A549 (cell line): ENCODE measurements at regions not wholly inside any gene's neighbourhood (a gene's known extent, or its start where the extent isn't known, plus 50 kb on each side); places are given as distances from the start of the nearest gene placed in this dataset.

Experiments used
- ATAC-seq, 2 experiments: fragments of 200-7000 bp in 1 of 2; fragments of >200 bp in 1 of 2; cut with Nextera tagmentation in 1 of 2; cut with Tn5 transposase in 1 of 2; 3 replicates each; pipeline versions ENCODE4 v1.8.0 to v1.9.1; 2018 to 2020; ENCODE audit warnings: mild to moderate bottlenecking in 1 of 2, moderate library complexity in 1 of 2
- CTCF ChIA-PET: fragments of 300-600 bp; sonication (Branson Sonifier 250); formaldehyde crosslinking; extraction: SDS; loops from one replicate; lab custom pipeline; 2021; ENCODE audit warnings: antibody characterized with exemption, inconsistent platforms; lab: Yijun Ruan, JAX
- POLR2A ChIA-PET: fragments of 350-600 bp; formaldehyde crosslinking; extraction: SDS; loops from one replicate; lab custom pipeline; 2021; ENCODE audit warnings: antibody characterized with exemption, inconsistent platforms; lab: Yijun Ruan, JAX
- DNase-seq, 2 experiments: peaks; one replicate each; pipeline versions ENCODE4 v3.0.0 to v3.0.0-alpha.2; 2011 to 2016; ENCODE audit warnings: low read depth in 1 of 2, low spot score in 1 of 2
- FAIRE-seq: peaks from 2 replicates; lab custom pipeline; 2011; peaks lifted over from hg19 to GRCh38; lab: Jason Lieb, UNC
- H3K27ac ChIP-seq, 2 experiments: fragments of >200 bp; sonication (Bioruptor Twin); formaldehyde crosslinking; 3 replicates each; pipeline ENCODE4 v1.5.1; 2016 to 2017
- H3K4me1 ChIP-seq: fragments of >200 bp; sonication (Bioruptor Twin); formaldehyde crosslinking; 3 replicates; pipeline ENCODE4 v1.6.1; 2016
- H3K4me2 ChIP-seq: fragments of >200 bp; sonication (Bioruptor Twin); formaldehyde crosslinking; 3 replicates; pipeline ENCODE4 v1.6.1; 2016
- H3K4me3 ChIP-seq: fragments of >200 bp; sonication (Bioruptor Twin); formaldehyde crosslinking; 3 replicates; pipeline ENCODE4 v1.5.1; 2016
- H3K9me3 ChIP-seq: fragments of >200 bp; sonication (Bioruptor Twin); formaldehyde crosslinking; 3 replicates; pipeline ENCODE4 v1.6.1; 2016
- EHMT2 ChIP-seq: fragments of 200-600 bp; sonication (generic); IDR thresholded peaks from 2 replicates; pipeline ENCODE4 v1.6.1; 2016; ENCODE audit warnings: antibody characterized with exemption, low read depth, mild to moderate bottlenecking, moderate library complexity
- ELK1 ChIP-seq: fragments of 150-350 bp; IDR thresholded peaks from 2 replicates; pipeline ENCODE4 v1.6.1; 2014; ENCODE audit warnings: low read depth, mild to moderate bottlenecking, low read length
- EP300 ChIP-seq, 2 experiments: fragments of >200 bp; sonication (Bioruptor Twin); formaldehyde crosslinking; IDR thresholded peaks; 2 replicates in 1 of 2; 3 replicates in 1 of 2; pipeline ENCODE4 v1.6.1; 2016 to 2017
- FOSL2 ChIP-seq, 2 experiments: fragments of 450-650 bp in 1 of 2; fragments of >200 bp in 1 of 2; sonication (Bioruptor Twin) in 1 of 2; formaldehyde crosslinking; IDR thresholded peaks; 2 replicates each; pipeline versions ENCODE4 v1.5.0 to v1.6.1; 2016 to 2020; ENCODE audit warnings: mild to moderate bottlenecking in 1 of 2, moderate library complexity in 1 of 2
- HDAC2 ChIP-seq: fragments of 200-600 bp; sonication (generic); IDR thresholded peaks from 2 replicates; pipeline ENCODE4 v1.6.1; 2016
- HEYL ChIP-seq: fragments of 250-450 bp; sonication (Bioruptor Pico); IDR thresholded peaks from 2 replicates; pipeline ENCODE4 v1.8.0; 2021; ENCODE audit warnings: mild to moderate bottlenecking, moderate library complexity
- HMGXB4 ChIP-seq: fragments of 250-450 bp; sonication (Bioruptor Pico); IDR thresholded peaks from 2 replicates; pipeline ENCODE4 v1.5.0; 2021; ENCODE audit warnings: mild to moderate bottlenecking, moderate library complexity, borderline replicate concordance
- HOXB5 ChIP-seq: fragments of 250-450 bp; sonication (Bioruptor Pico); IDR thresholded peaks from 2 replicates; pipeline ENCODE4 v1.5.0; 2020; ENCODE audit warnings: mild to moderate bottlenecking, moderate library complexity
- PBX3 ChIP-seq: IDR thresholded peaks from 2 replicates; pipeline ENCODE4 v1.6.1; 2012
- POLR2AphosphoS2 ChIP-seq: conservative IDR thresholded peaks from 2 replicates; pipeline ENCODE4 v1.6.1; 2012; ENCODE audit warnings: low read length, improper control_type of control experiment, inconsistent platforms
- REST ChIP-seq: fragments of 200-600 bp; sonication (generic); IDR thresholded peaks from 2 replicates; pipeline ENCODE4 v1.6.1; 2016; ENCODE audit warnings: antibody characterized with exemption, mild to moderate bottlenecking, moderate library complexity
- USF2 ChIP-seq: fragments of 450-650 bp; IDR thresholded peaks from 2 replicates; pipeline ENCODE4 v1.6.1; 2014; ENCODE audit warnings: antibody characterized with exemption
- WGBS: methylation state at CpG from one replicate; pipeline ENCODE4 v1.1.6; 2017; ENCODE audit errors: missing lambda C conversion rate; 5-methylcytosine and 5-hydroxymethylcytosine counted together

GRCh38 chr17:45578516-45579455 is 88.3 kb upstream of the PLEKHM1 start (continued):
- TF ChIP-seq HMGXB4 (CRISPR knock-in tag) = no peak
- TF ChIP-seq REST = no peak
- no peak for TF ChIP-seq HDAC2

GRCh38 chr17:45579529-45580495 is 89.3 kb upstream of the PLEKHM1 start:
- 92% methylated on average over 7 of the region's 7 CpGs for WGBS
- no peak for ATAC-seq
- peak in 1 of 2 experiments; percentile 18 for DNase-seq
- peak; percentile 46 for FAIRE-seq
- no peak overlapping the region for H3K4me3 ChIP-seq
- CTCF ChIA-PET = interaction anchor here (1.0 to 1.2 kb wide), 2 partner anchors 698 to 707 kb away, joined by 3 read pairs; no protein-coding TSS in a partner anchor
- H3K4me2 ChIP-seq = no peak overlapping the region
- no peak overlapping the region; a peak in 1 of 6 replicates for H3K27ac ChIP-seq
- H3K9me3 ChIP-seq = no peaks in the 10 kb centered on the region
- POLR2A ChIA-PET = no interaction called here
- TF ChIP-seq POLR2AphosphoS2 = no peak
- no peak for TF ChIP-seq HEYL
- TF ChIP-seq EHMT2 = no peak
- H3K4me1 ChIP-seq = peaks cover 8% of the 10 kb centered on the region

- CTCF ChIA-PET = interaction anchor here (1.7 kb wide), 1 partner anchor 612 kb away, joined by 8 read pairs; the partner anchor contains the start of gene KANSL1
- FAIRE-seq (no peak), ATAC-seq (no peak), DNase-seq (peak in 1 of 2 experiments; percentile 15)
- Histone ChIP-seq H3K4me3 (no peak overlapping the region), H3K9me3 (no peaks in the 10 kb centered on the region), H3K4me2 (no peak overlapping the region), H3K4me1 (peaks cover 6% of the 10 kb centered on the region), H3K27ac (no peak overlapping the region)
- POLR2A ChIA-PET = no interaction called here
- WGBS = 79% methylated on average over 7 of the region's 7 CpGs
- TF ChIP-seq USF2 = 0 out of 2 replicates have a peak, but pooled peaks have one; percentile 1
- TF ChIP-seq PBX3 = no peak
- no peak for TF ChIP-seq EP300 (IDR thresholded peaks at IDR 0.05)
- no peak for TF ChIP-seq FOSL2 (IDR thresholded peaks at IDR 0.05)
- TF ChIP-seq FOSL2 (CRISPR knock-in tag; IDR thresholded peaks at IDR 0.05) = no peak
- no peak for TF ChIP-seq ELK1
- TF ChIP-seq HOXB5 (CRISPR knock-in tag) = no peak
Measured at GRCh38 chr17:45580924-45581323, 90.4 kb upstream of the PLEKHM1 start.
